K562 (cell line): ENCODE measurements at regions not wholly inside any gene's neighbourhood (a gene's known extent, or its start where the extent isn't known, plus 50 kb on each side); places are given as distances from the start of the nearest gene placed in this dataset.

Source experiments
- ATF7 ChIP-seq: fragments of 450-650 bp; IDR thresholded peaks from 2 replicates; pipeline ENCODE4 v1.7.1; 2014; ENCODE audit warnings: mild to moderate bottlenecking, moderate library complexity
- BCOR ChIP-seq: fragments of 450-650 bp; IDR thresholded peaks from 2 replicates; pipeline ENCODE4 v1.6.1; 2016
- CBX3 ChIP-seq, 2 experiments: IDR thresholded peaks; 1 replicate in 1 of 2; 2 replicates in 1 of 2; pipeline ENCODE4 v1.6.1; 2012; ENCODE audit warnings: inconsistent platforms in 2 of 2, low read length in 2 of 2, borderline replicate concordance in 1 of 2, control low read depth in 1 of 2
- CCNT2 ChIP-seq: IDR thresholded peaks from 2 replicates; pipeline ENCODE4 v1.6.1; 2011; ENCODE audit warnings: borderline replicate concordance, low read depth, mild to moderate bottlenecking, moderate library complexity, mixed read lengths, low read length; ENCODE audit not compliant: insufficient read length; ENCODE audit errors: extremely low read depth
- EP300 ChIP-seq: IDR thresholded peaks from 2 replicates; pipeline ENCODE4 v1.6.1; 2012; ENCODE audit warnings: low read length, improper control_type of control experiment
- HDGF ChIP-seq: fragments of 450-650 bp; IDR thresholded peaks from 2 replicates; pipeline ENCODE4 v1.6.1; 2016
- HIVEP1 ChIP-seq: fragments of 250-450 bp; sonication (Bioruptor Pico); IDR thresholded peaks from 2 replicates; pipeline ENCODE4 v1.4.0; 2020; ENCODE audit warnings: mild to moderate bottlenecking
- JUND ChIP-seq, 2 experiments: IDR thresholded peaks; 2 replicates in 1 of 2; 3 replicates in 1 of 2; pipeline ENCODE4 v1.6.1; 2011; ENCODE audit warnings: borderline replicate concordance in 2 of 2, low read depth in 2 of 2, low read length in 2 of 2, improper control_type of control experiment in 1 of 2, missing biosample characterization in 1 of 2, missing genetic modification characterization in 1 of 2, missing genetic modification reagents in 1 of 2
- KLF16 ChIP-seq: IDR thresholded peaks from 2 replicates; pipeline ENCODE4 v1.6.1; 2016; ENCODE audit warnings: antibody characterized with exemption
- MBD2 ChIP-seq: sonication (generic); IDR thresholded peaks from 2 replicates; pipeline ENCODE4 v1.6.1; 2016; ENCODE audit warnings: low read depth, borderline replicate concordance
- MXI1 ChIP-seq: IDR thresholded peaks from 2 replicates; pipeline ENCODE4 v1.6.1; 2011; ENCODE audit warnings: low read depth, mild to moderate bottlenecking, improper control_type of control experiment, low read length
- MYNN ChIP-seq, 2 experiments: sonication (generic); formaldehyde crosslinking in 1 of 2; IDR thresholded peaks; 2 replicates each; pipeline versions ENCODE4 v1.5.0 to v1.6.1; 2016 to 2020; ENCODE audit warnings: antibody characterized with exemption in 1 of 2, missing genetic modification reagents in 1 of 2
- SMARCA4 ChIP-seq: fragments of 450-650 bp; IDR thresholded peaks from 2 replicates; pipeline ENCODE4 v1.6.1; 2016
- SOX6 ChIP-seq: fragments of 450-650 bp; IDR thresholded peaks from 2 replicates; pipeline ENCODE4 v1.6.1; 2014; ENCODE audit warnings: mild to moderate bottlenecking
- TEAD4 ChIP-seq, 2 experiments: sonication (generic) in 1 of 2; formaldehyde crosslinking in 1 of 2; IDR thresholded peaks; 2 replicates each; pipeline versions ENCODE4 v1.6.1 to v1.8.0; 2012 to 2022; ENCODE audit warnings: borderline replicate concordance in 1 of 2, inconsistent platforms in 1 of 2, low read length in 1 of 2, mild to moderate bottlenecking in 1 of 2, missing genetic modification reagents in 1 of 2
- ZNF212 ChIP-seq: fragments of 450-650 bp; formaldehyde crosslinking; IDR thresholded peaks from 2 replicates; pipeline ENCODE4 v1.4.0; 2020; ENCODE audit warnings: mild to moderate bottlenecking
- TF ChIP-seq, protein P1 (sequence below): sonication (generic); formaldehyde crosslinking; IDR thresholded peaks from 2 replicates; pipeline ENCODE4 v1.9.0; 2022; ENCODE audit warnings: mild to moderate bottlenecking, missing genetic modification reagents
- TF ChIP-seq, protein P2 (sequence below): sonication (generic); formaldehyde crosslinking; IDR thresholded peaks from 2 replicates; pipeline ENCODE4 v1.9.0; 2022; ENCODE audit warnings: mild to moderate bottlenecking, missing genetic modification reagents
- TF ChIP-seq, protein P3 (sequence below), 2 experiments: fragments of 450-650 bp; IDR thresholded peaks; 2 replicates each; pipeline ENCODE4 v1.6.1; 2018; ENCODE audit warnings: mild to moderate bottlenecking in 2 of 2, low read depth in 1 of 2; ENCODE audit not compliant: partially characterized antibody in 2 of 2
- TF ChIP-seq, protein P4 (sequence below): IDR thresholded peaks from 2 replicates; pipeline ENCODE4 v1.6.1; 2011; ENCODE audit not compliant: insufficient read length; ENCODE audit errors: extremely low read depth
- TF ChIP-seq, protein P5 (sequence below), 3 experiments: IDR thresholded peaks in 2 of 3; conservative IDR thresholded peaks in 1 of 3; 2 replicates each; pipeline ENCODE4 v1.5.1; 2011 to 2012; ENCODE audit warnings: low read length in 3 of 3, mild to moderate bottlenecking in 3 of 3, control low read depth in 2 of 3, improper control_type of control experiment in 1 of 3, inconsistent platforms in 1 of 3, low read depth in 1 of 3, mixed read lengths in 1 of 3, moderate library complexity in 1 of 3; ENCODE audit not compliant: insufficient read depth in 2 of 3

DNA sequence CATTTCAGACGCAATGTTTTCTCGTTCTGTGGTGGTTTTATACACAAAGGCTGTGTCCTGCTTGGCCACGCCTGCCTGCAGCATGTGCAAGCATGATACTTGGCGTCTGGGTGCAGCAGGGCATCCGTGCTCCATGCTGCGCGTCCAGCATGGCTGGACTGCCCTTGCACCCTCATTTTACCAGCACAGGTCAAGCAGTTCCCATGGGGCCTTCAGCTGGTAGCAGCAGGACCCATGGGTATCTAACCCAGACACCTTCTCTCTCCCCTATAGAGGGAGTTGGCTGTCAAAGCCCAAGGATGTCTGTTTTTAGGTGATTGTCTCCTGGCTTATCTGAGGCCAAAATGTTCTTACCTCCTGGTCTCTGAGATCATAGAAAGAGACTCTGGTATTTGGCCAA, 158.3 kb upstream of the PITX1 start (continued):
- TF ChIP-seq KLF16 (peak; percentile 91; the same call in 1 of the 2 replicates), TEAD4 (IDR thresholded peaks at IDR 0.05; ENCODE audit: low read length) (peak; percentile 97), TEAD4 (CRISPR knock-in tag; IDR thresholded peaks at IDR 0.05; ENCODE audit: borderline replicate concordance) (no peak), EP300 (peak; percentile 91; the same call in 1 of the 2 replicates), HDGF (no peak), HIVEP1 (CRISPR knock-in tag) (no peak), CBX3 (IDR thresholded peaks at IDR 0.05; ENCODE audit: borderline replicate concordance in 1 of 2, low read length in 2 of 2) (peak in 1 of 2 experiments; percentile 88; a peak in 2 of 3 replicates), MBD2 (0 out of 2 replicates have a peak, but pooled peaks have one; percentile 28), SOX6 (peak; percentile 61; the same call in 1 of the 2 replicates), BCOR (peak; percentile 71; the same call in 1 of the 2 replicates), SMARCA4 (peak; percentile 89), ZNF212 (CRISPR knock-in tag) (no peak), MYNN (IDR thresholded peaks at IDR 0.05) (peak; percentile 74; the same call in 1 of the 2 replicates), MYNN (CRISPR knock-in tag; IDR thresholded peaks at IDR 0.05) (no peak), CCNT2 (peak; percentile 15), JUND (IDR thresholded peaks at IDR 0.05; ENCODE audit: borderline replicate concordance, low read depth, low read length) (peak; percentile 35; the same call in 1 of the 2 replicates), JUND (tag; IDR thresholded peaks at IDR 0.05; ENCODE audit: borderline replicate concordance, low read depth, low read length) (no peak), MXI1 (peak; percentile 55; the same call in 1 of the 2 replicates), ATF7 (peak; percentile 24; the same call in 1 of the 2 replicates)
- TF ChIP-seq, protein P1, sequence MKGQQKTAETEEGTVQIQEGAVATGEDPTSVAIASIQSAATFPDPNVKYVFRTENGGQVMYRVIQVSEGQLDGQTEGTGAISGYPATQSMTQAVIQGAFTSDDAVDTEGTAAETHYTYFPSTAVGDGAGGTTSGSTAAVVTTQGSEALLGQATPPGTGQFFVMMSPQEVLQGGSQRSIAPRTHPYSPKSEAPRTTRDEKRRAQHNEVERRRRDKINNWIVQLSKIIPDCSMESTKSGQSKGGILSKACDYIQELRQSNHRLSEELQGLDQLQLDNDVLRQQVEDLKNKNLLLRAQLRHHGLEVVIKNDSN (CRISPR knock-in tag): 0 out of 2 replicates have a peak, but pooled peaks have one; percentile 4
- TF ChIP-seq, protein P2, sequence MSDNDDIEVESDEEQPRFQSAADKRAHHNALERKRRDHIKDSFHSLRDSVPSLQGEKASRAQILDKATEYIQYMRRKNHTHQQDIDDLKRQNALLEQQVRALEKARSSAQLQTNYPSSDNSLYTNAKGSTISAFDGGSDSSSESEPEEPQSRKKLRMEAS (CRISPR knock-in tag): peak; percentile 69
- TF ChIP-seq, protein P3, sequence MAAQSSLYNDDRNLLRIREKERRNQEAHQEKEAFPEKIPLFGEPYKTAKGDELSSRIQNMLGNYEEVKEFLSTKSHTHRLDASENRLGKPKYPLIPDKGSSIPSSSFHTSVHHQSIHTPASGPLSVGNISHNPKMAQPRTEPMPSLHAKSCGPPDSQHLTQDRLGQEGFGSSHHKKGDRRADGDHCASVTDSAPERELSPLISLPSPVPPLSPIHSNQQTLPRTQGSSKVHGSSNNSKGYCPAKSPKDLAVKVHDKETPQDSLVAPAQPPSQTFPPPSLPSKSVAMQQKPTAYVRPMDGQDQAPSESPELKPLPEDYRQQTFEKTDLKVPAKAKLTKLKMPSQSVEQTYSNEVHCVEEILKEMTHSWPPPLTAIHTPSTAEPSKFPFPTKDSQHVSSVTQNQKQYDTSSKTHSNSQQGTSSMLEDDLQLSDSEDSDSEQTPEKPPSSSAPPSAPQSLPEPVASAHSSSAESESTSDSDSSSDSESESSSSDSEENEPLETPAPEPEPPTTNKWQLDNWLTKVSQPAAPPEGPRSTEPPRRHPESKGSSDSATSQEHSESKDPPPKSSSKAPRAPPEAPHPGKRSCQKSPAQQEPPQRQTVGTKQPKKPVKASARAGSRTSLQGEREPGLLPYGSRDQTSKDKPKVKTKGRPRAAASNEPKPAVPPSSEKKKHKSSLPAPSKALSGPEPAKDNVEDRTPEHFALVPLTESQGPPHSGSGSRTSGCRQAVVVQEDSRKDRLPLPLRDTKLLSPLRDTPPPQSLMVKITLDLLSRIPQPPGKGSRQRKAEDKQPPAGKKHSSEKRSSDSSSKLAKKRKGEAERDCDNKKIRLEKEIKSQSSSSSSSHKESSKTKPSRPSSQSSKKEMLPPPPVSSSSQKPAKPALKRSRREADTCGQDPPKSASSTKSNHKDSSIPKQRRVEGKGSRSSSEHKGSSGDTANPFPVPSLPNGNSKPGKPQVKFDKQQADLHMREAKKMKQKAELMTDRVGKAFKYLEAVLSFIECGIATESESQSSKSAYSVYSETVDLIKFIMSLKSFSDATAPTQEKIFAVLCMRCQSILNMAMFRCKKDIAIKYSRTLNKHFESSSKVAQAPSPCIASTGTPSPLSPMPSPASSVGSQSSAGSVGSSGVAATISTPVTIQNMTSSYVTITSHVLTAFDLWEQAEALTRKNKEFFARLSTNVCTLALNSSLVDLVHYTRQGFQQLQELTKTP (IDR thresholded peaks at IDR 0.05; ENCODE audit: low read depth in 1 of 2, partially characterized antibody in 2 of 2): peak in 1 of 2 experiments; percentile 48
- TF ChIP-seq, protein P4, sequence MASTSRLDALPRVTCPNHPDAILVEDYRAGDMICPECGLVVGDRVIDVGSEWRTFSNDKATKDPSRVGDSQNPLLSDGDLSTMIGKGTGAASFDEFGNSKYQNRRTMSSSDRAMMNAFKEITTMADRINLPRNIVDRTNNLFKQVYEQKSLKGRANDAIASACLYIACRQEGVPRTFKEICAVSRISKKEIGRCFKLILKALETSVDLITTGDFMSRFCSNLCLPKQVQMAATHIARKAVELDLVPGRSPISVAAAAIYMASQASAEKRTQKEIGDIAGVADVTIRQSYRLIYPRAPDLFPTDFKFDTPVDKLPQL: no peak
- TF ChIP-seq, protein P5, sequence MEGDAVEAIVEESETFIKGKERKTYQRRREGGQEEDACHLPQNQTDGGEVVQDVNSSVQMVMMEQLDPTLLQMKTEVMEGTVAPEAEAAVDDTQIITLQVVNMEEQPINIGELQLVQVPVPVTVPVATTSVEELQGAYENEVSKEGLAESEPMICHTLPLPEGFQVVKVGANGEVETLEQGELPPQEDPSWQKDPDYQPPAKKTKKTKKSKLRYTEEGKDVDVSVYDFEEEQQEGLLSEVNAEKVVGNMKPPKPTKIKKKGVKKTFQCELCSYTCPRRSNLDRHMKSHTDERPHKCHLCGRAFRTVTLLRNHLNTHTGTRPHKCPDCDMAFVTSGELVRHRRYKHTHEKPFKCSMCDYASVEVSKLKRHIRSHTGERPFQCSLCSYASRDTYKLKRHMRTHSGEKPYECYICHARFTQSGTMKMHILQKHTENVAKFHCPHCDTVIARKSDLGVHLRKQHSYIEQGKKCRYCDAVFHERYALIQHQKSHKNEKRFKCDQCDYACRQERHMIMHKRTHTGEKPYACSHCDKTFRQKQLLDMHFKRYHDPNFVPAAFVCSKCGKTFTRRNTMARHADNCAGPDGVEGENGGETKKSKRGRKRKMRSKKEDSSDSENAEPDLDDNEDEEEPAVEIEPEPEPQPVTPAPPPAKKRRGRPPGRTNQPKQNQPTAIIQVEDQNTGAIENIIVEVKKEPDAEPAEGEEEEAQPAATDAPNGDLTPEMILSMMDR (IDR thresholded peaks at IDR 0.05 in 2 of 3, conservative IDR thresholded peaks at IDR 0.05 in 1 of 3; ENCODE audit: insufficient read depth in 2 of 3, low read depth in 1 of 3, low read length in 3 of 3): 0 out of 6 replicates have a peak, but pooled peaks of 1 of the 3 experiments have one; percentile 15
